Iris pigment epithelial cell (primary cell): ENCODE measurements at regions not wholly inside any gene's neighbourhood (a gene's known extent, or its start where the extent isn't known, plus 50 kb on each side); places are given as distances from the start of the nearest gene placed in this dataset.

Experiments used
- DNase-seq: peaks from one replicate; pipeline ENCODE4 v3.0.0-alpha.2; 2011; ENCODE audit warnings: low read depth

GRCh38 chr5:89036704-89037489 lies 153.9 kb upstream of the MEF2C start:
- DNase-seq = peak; percentile 13

DNA sequence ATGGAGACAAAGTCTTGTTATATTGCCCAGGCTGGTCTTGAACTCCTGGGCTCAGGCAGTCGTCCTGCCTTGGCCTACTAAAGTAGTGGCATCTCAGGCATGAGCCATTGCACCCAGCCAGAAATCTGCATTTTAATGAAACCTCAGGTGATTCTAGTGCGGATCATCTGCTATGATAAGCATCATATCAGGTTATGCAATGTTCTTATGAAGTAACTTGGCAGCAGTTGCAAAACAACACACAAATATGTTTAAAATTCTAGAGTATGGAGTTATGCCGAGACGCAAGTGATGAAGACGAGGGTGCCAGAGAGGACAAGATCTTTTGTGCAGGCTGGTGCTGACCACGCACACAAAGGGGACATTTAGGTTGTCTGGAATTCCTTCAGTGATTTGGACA lies 153.2 kb upstream of the MEF2C start:
- no peak for DNase-seq

- peak; percentile 1 for DNase-seq
Observed at GRCh38 chr5:89034588-89034987, 151.6 kb upstream of the MEF2C start.

- no peak for DNase-seq
Observed at GRCh38 chr5:89030798-89031197, 147.8 kb upstream of the MEF2C start.

DNA sequence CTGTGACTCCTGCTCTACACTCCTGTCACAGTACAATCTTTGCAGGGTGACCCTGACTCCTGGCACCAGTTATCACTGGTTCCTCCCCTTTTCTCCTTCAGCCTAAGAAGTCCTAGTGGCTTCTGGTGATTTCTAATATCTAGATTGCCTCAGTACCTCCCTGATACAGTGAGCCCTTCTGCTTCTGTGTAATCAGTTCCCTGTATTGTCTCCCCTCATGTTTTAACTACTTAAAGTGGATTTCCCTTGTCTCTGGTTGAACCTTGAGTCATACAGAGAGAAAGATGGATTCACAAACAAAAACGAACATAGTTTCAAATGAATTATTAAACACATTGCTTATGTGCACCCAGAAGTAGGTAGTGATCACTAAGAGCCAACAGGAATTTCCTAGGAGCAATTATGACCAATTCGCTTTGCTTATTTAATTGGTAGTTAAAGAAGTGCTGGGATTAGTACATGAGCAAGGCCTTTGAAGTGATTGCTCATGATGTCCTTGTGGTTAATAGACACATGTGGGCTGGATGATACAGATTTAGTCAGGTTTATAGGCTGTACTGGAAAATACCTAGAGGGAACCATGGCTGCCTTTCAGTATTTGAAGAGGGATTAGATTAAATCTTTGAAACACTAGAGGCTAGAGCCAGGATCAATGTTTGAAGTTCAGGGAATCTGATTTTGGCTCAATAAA lies 145.8 kb upstream of the MEF2C start:
- DNase-seq = peak; percentile 3

- DNase-seq = no peak
Observed at GRCh38 chr5:89024045-89024444, 141.1 kb upstream of the MEF2C start.

DNA sequence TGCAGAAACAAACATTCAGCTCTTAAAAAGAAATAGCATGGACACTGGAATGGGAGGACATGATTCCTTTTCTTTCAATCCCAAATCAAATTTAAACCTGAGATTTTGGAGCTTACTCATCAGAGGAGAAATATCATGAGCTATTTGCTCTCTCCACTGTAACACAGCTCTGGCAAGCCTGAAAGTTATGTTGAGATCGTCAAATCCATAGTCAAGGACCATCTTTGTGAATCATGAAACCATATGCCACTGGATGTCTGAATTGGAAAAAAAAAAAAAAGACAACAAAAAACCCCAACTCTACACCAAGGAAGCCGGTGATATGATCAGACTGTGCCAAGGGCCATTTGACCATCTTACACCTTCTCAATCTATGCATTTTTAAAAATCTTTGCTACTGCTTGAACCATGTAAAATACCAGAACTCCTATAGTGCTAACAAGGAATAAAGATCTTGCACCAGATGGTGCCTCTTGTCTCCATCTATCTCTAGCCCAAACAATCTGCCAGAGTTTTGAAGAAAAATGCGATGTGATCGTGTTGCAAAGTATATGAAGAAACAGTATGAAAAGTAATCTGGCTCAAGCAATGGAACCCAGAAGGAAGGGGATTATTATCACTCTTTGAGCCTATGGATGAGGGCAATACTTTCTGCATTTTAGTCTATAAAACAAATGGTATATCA lies 138.1 kb upstream of the MEF2C start:
- no peak for DNase-seq

- DNase-seq = no peak
Observed at GRCh38 chr5:89016741-89017303, 133.8 kb upstream of the MEF2C start.

- DNase-seq = no peak
Observed at GRCh38 chr5:89015409-89015808, 132.4 kb upstream of the MEF2C start.

GRCh38 chr5:89011778-89012711 lies 129.1 kb upstream of the MEF2C start:
- DNase-seq = no peak

DNA sequence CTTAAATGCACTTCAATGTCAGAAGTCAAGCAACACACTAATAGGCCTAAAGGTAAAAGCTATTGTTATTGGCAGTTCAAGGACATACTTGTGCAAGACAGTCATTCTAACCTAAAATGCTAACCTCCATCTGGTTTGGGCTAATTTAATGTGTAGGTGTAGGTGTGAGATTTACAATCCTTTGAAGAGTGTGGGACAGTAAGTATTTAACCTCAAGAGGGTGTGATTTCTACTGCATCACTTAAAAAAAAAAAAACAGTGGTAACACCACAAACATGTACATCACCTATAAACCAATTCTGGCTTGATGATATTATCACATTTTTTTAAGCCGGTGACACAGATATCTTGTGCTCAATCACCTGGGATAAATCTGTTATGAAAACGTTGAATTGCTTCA lies 127.5 kb upstream of the MEF2C start:
- no peak for DNase-seq

GRCh38 chr5:89008291-89008690 lies 125.3 kb upstream of the MEF2C start:
- no peak for DNase-seq

DNA sequence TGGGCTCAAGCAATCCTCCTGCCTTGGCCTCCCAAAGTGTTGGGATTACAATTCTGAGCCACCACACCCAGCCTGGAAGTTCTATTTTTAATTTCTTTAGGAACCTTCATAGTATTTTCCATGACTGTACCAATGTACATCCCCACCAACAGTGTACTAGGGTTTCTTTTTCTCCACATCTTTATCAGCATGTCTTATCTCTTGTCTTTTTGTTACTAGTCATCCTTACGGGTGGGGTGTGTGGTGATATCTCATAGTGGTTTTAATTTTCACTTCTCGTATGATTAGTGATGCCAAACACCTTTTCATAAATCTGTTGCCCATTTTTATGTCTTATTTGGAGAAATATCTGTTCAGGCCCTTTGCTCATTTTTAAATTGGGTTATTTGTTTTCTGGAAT lies 123.0 kb upstream of the MEF2C start:
- DNase-seq = no peak

DNA sequence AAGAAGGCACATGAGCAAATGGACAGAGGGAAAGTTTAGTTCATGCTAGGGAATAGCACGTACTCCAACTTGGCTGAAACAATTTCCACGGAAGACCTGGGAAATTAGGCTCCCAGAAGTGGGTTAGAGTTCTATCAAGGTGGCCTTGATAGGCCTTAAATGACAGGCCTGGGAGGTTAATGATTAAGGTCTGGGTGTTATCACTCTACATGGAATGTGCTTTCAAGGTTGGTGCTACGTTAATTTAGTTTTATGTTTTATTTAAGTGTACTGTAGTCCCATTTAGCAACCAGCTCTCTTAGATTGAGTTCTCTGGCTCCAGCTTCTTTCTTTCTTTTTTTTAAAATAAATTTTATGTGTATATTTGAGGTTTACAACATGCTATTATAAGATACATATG lies 121.4 kb upstream of the MEF2C start:
- DNase-seq = no peak

- DNase-seq = no peak
Observed at GRCh38 chr5:89003563-89004036, 120.6 kb upstream of the MEF2C start.

GRCh38 chr5:88999853-89000252 lies 116.9 kb upstream of the MEF2C start:
- no peak for DNase-seq

DNA sequence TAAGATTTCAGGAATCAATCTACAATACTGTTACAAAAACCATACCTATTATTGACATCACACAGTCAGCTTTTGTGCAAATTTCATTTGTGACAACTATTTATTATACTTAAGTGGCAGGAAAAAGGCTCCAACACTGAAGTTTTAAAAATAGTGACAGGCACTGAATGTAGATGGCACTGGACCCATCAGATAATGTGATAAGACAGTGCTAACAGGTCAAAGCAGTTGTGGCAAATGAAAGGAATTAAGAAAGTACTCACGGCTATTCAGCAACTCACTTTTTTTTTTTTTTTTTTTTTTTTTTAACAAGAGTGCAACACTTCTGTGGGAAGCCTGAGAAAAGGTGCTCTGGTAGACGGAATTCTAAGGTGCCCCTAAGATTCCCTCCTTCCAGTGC lies 115.0 kb upstream of the MEF2C start:
- DNase-seq = no peak

DNA sequence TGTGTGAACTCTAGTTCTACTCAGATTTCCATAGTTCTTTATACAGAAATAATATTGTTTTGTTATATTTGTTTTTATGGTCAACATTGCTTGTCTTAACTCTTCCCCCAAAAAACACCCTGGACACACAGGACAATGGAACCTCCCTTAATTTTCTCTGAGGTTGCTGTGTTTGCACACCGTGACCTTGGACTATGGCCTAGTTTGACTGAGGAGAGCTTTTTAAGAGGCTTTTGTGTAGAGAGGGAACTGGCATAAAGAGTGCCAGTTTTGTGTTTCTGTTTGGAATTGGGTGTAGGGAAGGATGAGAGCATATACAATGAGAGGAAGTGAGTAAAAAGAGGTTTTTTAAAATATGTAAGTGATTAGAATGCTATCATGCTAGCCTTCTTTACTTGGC lies 101.1 kb upstream of the MEF2C start:
- no peak for DNase-seq

- DNase-seq = no peak
Observed at GRCh38 chr5:88979726-88980125, 96.7 kb upstream of the MEF2C start.

- peak; percentile 45 for DNase-seq
Observed at GRCh38 chr5:88979244-88979643, 96.3 kb upstream of the MEF2C start.

DNA sequence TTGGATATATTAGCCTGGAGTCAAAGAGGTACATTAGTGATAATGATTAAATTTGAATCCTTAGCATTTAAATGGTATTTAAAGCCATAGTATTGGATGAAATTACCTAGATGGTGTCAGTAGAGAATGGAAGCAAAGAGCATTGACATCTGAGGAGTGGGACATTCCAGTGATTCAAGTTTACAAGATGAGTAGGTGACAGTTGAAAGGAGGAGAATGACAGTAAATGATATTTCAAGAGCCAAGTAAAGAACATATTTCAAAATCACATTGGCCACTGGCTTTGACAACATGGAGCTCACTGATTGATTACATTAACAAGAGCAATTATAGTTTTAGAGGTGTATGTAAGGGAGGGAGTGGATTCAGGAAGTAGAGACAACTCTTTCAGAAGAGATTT lies 93.9 kb upstream of the MEF2C start:
- DNase-seq = no peak
